IMR-90 (cell line): ENCODE measurements at regions not wholly inside any gene's neighbourhood (a gene's known extent, or its start where the extent isn't known, plus 50 kb on each side); places are given as distances from the start of the nearest gene placed in this dataset.
A peak's percentile ranks its signal among the peaks of the same experiment; 100 is the strongest.

Source experiments
- ATAC-seq: fragments of 200-7000 bp; cut with Tn5 transposase; 2 replicates; pipeline ENCODE4 v1.9.1; 2020; ENCODE audit warnings: low read depth, mild to moderate bottlenecking, moderate library complexity
- BruUV-seq: library from RNA; stranded (reverse); fragments of 400-500 nt; replicated peaks from 2 replicates; lab custom pipeline; 2021; lab: Mats Ljungman, UMichigan
- CTCF ChIA-PET: fragments of 300-600 bp; formaldehyde crosslinking; extraction: SDS; loops from one replicate; lab custom pipeline; 2021; ENCODE audit warnings: antibody characterized with exemption; lab: Yijun Ruan, JAX
- POLR2A ChIA-PET: fragments of 300-600 bp; sonication (Branson Sonifier 250); formaldehyde crosslinking; loops from one replicate; lab custom pipeline; 2022; ENCODE audit warnings: antibody characterized with exemption; ENCODE audit not compliant: unreplicated experiment; lab: Charles Lee
- DNase-seq: peaks from one replicate; pipeline ENCODE4 v3.0.0; 2013
- H2AFZ ChIP-seq: replicated peaks from 2 replicates; pipeline ENCODE3; 2013; ENCODE audit warnings: low read length, mild to moderate bottlenecking; ENCODE audit not compliant: poor library complexity
- H2AK5ac ChIP-seq: 2 replicates; pipeline ENCODE4 v1.6.1; 2013; ENCODE audit warnings: low read depth, low read length, inconsistent platforms
- H2AK9ac ChIP-seq: replicated peaks from 2 replicates; pipeline ENCODE3; 2013; ENCODE audit warnings: mild to moderate bottlenecking, low read depth, low read length, moderate library complexity; ENCODE audit not compliant: poor library complexity
- H2BK120ac ChIP-seq: 2 replicates; pipeline ENCODE4 v1.6.1; 2013; ENCODE audit warnings: low read depth, low read length, inconsistent platforms
- H2BK15ac ChIP-seq: 3 replicates; pipeline ENCODE4 v1.6.1; 2013; ENCODE audit warnings: low read depth, low read length, inconsistent platforms
- H2BK20ac ChIP-seq: 2 replicates; pipeline ENCODE4 v1.6.1; 2013; ENCODE audit warnings: low read depth, mild to moderate bottlenecking, inconsistent platforms, low read length, moderate library complexity
- H2BK5ac ChIP-seq: 2 replicates; pipeline ENCODE4 v1.6.1; 2013; ENCODE audit warnings: mild to moderate bottlenecking, low read depth, low read length, inconsistent platforms; ENCODE audit not compliant: poor library complexity, severe bottlenecking
- H3K14ac ChIP-seq: replicated peaks from 2 replicates; pipeline ENCODE4 v1.6.1; 2013; ENCODE audit warnings: low read depth, low read length, inconsistent platforms
- H3K18ac ChIP-seq: 2 replicates; pipeline ENCODE4 v1.6.1; 2013; ENCODE audit warnings: low read depth, low read length, control low read depth
- H3K23ac ChIP-seq: 2 replicates; pipeline ENCODE4 v1.6.1; 2013; ENCODE audit warnings: low read depth, low read length, inconsistent platforms
- H3K27ac ChIP-seq: 2 replicates; pipeline ENCODE4 v1.5.1; 2013; ENCODE audit warnings: mild to moderate bottlenecking, control low read depth, low read length; ENCODE audit not compliant: insufficient read depth
- H3K27me3 ChIP-seq: 2 replicates; pipeline ENCODE4 v1.6.1; 2013; ENCODE audit warnings: low read length; ENCODE audit not compliant: control insufficient read depth, insufficient read depth
- H3K36me3 ChIP-seq: 2 replicates; pipeline ENCODE4 v1.6.1; 2013; ENCODE audit warnings: low read length, mixed read lengths; ENCODE audit not compliant: control insufficient read depth, insufficient read depth
- H3K4ac ChIP-seq: 2 replicates; pipeline ENCODE4 v1.6.1; 2013; ENCODE audit warnings: low read depth, low read length, inconsistent platforms
- H3K4me1 ChIP-seq: 2 replicates; pipeline ENCODE4 v1.6.1; 2013; ENCODE audit warnings: low read length, mixed read lengths; ENCODE audit not compliant: control insufficient read depth, insufficient read depth
- H3K4me2 ChIP-seq: 2 replicates; pipeline ENCODE4 v1.6.1; 2013; ENCODE audit warnings: low read depth, mild to moderate bottlenecking, control low read depth, low read length, moderate library complexity
- H3K4me3 ChIP-seq: 2 replicates; pipeline ENCODE4 v1.5.1; 2013; ENCODE audit warnings: low read depth, mild to moderate bottlenecking, control low read depth, low read length, moderate library complexity; ENCODE audit not compliant: insufficient read depth
- H3K56ac ChIP-seq: 2 replicates; pipeline ENCODE4 v1.6.1; 2013; ENCODE audit warnings: low read length, inconsistent platforms; ENCODE audit not compliant: insufficient read depth; ENCODE audit errors: extremely low read depth
- H3K79me1 ChIP-seq, 2 experiments: 2 replicates each; pipeline ENCODE4 v1.6.1; 2013; ENCODE audit warnings: low read length in 2 of 2, inconsistent platforms in 1 of 2, low read depth in 1 of 2
- H3K9ac ChIP-seq: 2 replicates; pipeline ENCODE4 v1.6.1; 2013; ENCODE audit warnings: low read depth, low read length, control low read depth
- H3K9me1 ChIP-seq: 2 replicates; pipeline ENCODE4 v1.6.1; 2013; ENCODE audit warnings: low read length, inconsistent platforms; ENCODE audit not compliant: insufficient read depth
- H3K9me3 ChIP-seq: 2 replicates; pipeline ENCODE4 v1.6.1; 2013; ENCODE audit warnings: low read length; ENCODE audit not compliant: control insufficient read depth, insufficient read depth
- H4K20me1 ChIP-seq: 2 replicates; pipeline ENCODE4 v1.6.1; 2013; ENCODE audit warnings: low read length, inconsistent platforms; ENCODE audit not compliant: insufficient read depth
- H4K5ac ChIP-seq: 2 replicates; pipeline ENCODE4 v1.6.1; 2013; ENCODE audit warnings: mild to moderate bottlenecking, low read depth, low read length, control low read depth
- H4K8ac ChIP-seq, 2 experiments: 2 replicates each; pipeline ENCODE4 v1.6.1; 2013; ENCODE audit warnings: low read depth in 2 of 2, low read length in 2 of 2, control low read depth in 1 of 2, inconsistent platforms in 1 of 2
- H4K91ac ChIP-seq: 2 replicates; pipeline ENCODE4 v1.6.1; 2013; ENCODE audit warnings: low read depth, low read length, inconsistent platforms; ENCODE audit not compliant: insufficient read depth
- BHLHE40 ChIP-seq: fragments of 150-350 bp; IDR thresholded peaks from 2 replicates; pipeline ENCODE4 v1.6.1; 2016; ENCODE audit warnings: mild to moderate bottlenecking, low read depth, low read length
- CEBPB ChIP-seq: IDR thresholded peaks from 2 replicates; pipeline ENCODE4 v1.6.1; 2012; ENCODE audit warnings: low read depth, low read length, improper control_type of control experiment
- FOS ChIP-seq: fragments of 150-350 bp; IDR thresholded peaks from 2 replicates; pipeline ENCODE4 v1.6.1; 2016; ENCODE audit warnings: low read depth, low read length
- MAFK ChIP-seq: IDR thresholded peaks from 2 replicates; pipeline ENCODE4 v1.6.1; 2012; ENCODE audit warnings: low read depth, low read length, improper control_type of control experiment
- RFX5 ChIP-seq: IDR thresholded peaks from 2 replicates; pipeline ENCODE4 v1.8.0; 2012; ENCODE audit warnings: low read depth, mild to moderate bottlenecking, low read length, moderate library complexity
- WGBS, 2 experiments: methylation state at CpG; one replicate each; pipeline versions ENCODE4 v1.1.5 to v1.1.7; 2013; ENCODE audit warnings: missing lambda C conversion rate in 2 of 2; ENCODE audit not compliant: insufficient read length in 1 of 2; ENCODE audit errors: extremely low coverage in 2 of 2; 5-methylcytosine and 5-hydroxymethylcytosine counted together
- dilution Hi-C: fragments of 300-500 bp; cut with HindIII; formaldehyde crosslinking; loops from one replicate; pipeline ENCODE4 v1.14.3; 2018; ENCODE audit warnings: low sequenced_read_pairs; ENCODE audit not compliant: unreplicated experiment
- in situ Hi-C: fragments of 300-500 bp; cut with MboI; formaldehyde crosslinking; loops from 3 replicates; pipeline ENCODE4 v1.14.3; 2019; ENCODE audit warnings: low sequenced_read_pairs, inconsistent platforms, mixed read lengths
- intact Hi-C: fragments of 100-400 bp; cut with micrococcal nuclease; formaldehyde crosslinking; loops from 2 replicates; pipeline ENCODE4 v1.10.0; 2022
- TF ChIP-seq, protein P1 (sequence below): conservative IDR thresholded peaks from 2 replicates; pipeline ENCODE4 v1.5.1; 2012; ENCODE audit warnings: mild to moderate bottlenecking, low read depth, low read length, improper control_type of control experiment

DNA sequence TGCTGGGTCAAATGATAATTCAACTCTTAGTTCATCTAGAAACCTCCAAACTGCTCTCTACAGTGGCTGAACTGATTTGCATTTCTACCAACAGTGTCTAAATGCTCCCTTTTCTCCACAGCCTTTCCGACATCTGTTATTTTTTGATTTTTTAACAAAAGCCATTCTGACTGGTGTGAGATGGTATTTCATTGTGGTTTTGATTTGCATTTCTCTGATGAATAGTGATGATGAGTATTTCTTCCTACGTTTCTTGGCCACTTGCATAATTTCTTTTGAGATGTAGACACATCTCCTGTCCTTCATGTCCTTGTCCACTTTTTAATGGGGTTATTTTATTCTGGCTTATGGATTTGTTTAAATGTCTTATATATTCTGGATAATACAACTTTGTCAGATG is 298.2 kb upstream of the ARSJ start:
- Histone ChIP-seq H3K27ac (no peak overlapping the region), H3K14ac (no peak overlapping the region; the same call in 1 of the 2 replicates), H3K9me3 (no peaks in the 10 kb centered on the region), H3K9ac (no peak overlapping the region), H4K20me1 (no peaks in the 10 kb centered on the region), H3K23ac (no peak overlapping the region; the same call in 1 of the 2 replicates), H3K4me2 (no peak overlapping the region; the same call in 1 of the 2 replicates), H3K4me3 (no peak overlapping the region), H3K18ac (peak overlapping the region; percentile 61; the same call in 1 of the 2 replicates), H4K5ac (peak overlapping the region; percentile 34; the same call in 1 of the 2 replicates), H3K4ac (peak overlapping the region; percentile 22; the same call in 1 of the 2 replicates), H2BK20ac (peak overlapping the region; percentile 75; the same call in 1 of the 2 replicates), H2BK120ac (peak overlapping the region; percentile 82; the same call in 1 of the 2 replicates), H2AK9ac (no peak overlapping the region), H3K27me3 (no peaks in the 10 kb centered on the region), H3K36me3 (no peaks in the 10 kb centered on the region; the same call in 1 of the 2 replicates), H3K4me1 (peaks cover 3% of the 10 kb centered on the region; the same call in 1 of the 2 replicates), H4K91ac (no peak overlapping the region), H2AK5ac (no peak overlapping the region), H2BK15ac (peak overlapping the region; percentile 65; the same call in 1 of the 3 replicates), H3K9me1 (no peaks in the 10 kb centered on the region), H3K56ac (no peak overlapping the region; the same call in 1 of the 2 replicates), H3K79me1 (0 out of 4 replicates have a peak, but pooled peaks cover 0 to 9% of the 10 kb centered on the region in 2 experiments), H4K8ac (peak overlapping the region; percentile 60 to 77; a peak in 2 of 4 replicates), H2BK5ac (peak overlapping the region; percentile 94), H2AFZ (no peak overlapping the region)
- ATAC-seq (no peak; the same call in 1 of the 2 replicates), DNase-seq (peak; percentile 70)
- POLR2A ChIA-PET = no interaction called here
- no TSS peak for BruUV-seq
- TF ChIP-seq MAFK (no peak), FOS (no peak), RFX5 (no peak), CEBPB (peak; percentile 90), BHLHE40 (no peak)
- TF ChIP-seq, protein P1, sequence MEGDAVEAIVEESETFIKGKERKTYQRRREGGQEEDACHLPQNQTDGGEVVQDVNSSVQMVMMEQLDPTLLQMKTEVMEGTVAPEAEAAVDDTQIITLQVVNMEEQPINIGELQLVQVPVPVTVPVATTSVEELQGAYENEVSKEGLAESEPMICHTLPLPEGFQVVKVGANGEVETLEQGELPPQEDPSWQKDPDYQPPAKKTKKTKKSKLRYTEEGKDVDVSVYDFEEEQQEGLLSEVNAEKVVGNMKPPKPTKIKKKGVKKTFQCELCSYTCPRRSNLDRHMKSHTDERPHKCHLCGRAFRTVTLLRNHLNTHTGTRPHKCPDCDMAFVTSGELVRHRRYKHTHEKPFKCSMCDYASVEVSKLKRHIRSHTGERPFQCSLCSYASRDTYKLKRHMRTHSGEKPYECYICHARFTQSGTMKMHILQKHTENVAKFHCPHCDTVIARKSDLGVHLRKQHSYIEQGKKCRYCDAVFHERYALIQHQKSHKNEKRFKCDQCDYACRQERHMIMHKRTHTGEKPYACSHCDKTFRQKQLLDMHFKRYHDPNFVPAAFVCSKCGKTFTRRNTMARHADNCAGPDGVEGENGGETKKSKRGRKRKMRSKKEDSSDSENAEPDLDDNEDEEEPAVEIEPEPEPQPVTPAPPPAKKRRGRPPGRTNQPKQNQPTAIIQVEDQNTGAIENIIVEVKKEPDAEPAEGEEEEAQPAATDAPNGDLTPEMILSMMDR = no peak
- no CpG with 5 or more reads among the region's 2 CpGs for WGBS, 2 experiments
- CTCF ChIA-PET = interaction anchor here (0.6 kb wide), 1 partner anchor 69 kb away, joined by 3 read pairs; no protein-coding TSS in a partner anchor
- intact Hi-C loops = no loop called here
- in situ Hi-C loops = no loop called here
- dilution Hi-C loops = no loop called here
